ENCODE measurements at regions not wholly inside any gene's neighbourhood (a gene's known extent, or its start where the extent isn't known, plus 50 kb on each side); places are given as distances from the start of the nearest gene placed in this dataset.
A peak's percentile ranks its signal among the peaks of the same experiment; 100 is the strongest.

GRCh38 chr10:65350611-65351010, 1575.2 kb upstream of the LRRTM3 start:
- H3K9ac ChIP-seq (ENCODE audit: extremely low read depth, low read length, poor library complexity, severe bottlenecking), result no peak overlapping the region
- peaks cover 4% of the 10 kb centered on the region for H3K4me1 ChIP-seq (ENCODE audit: control insufficient read depth, insufficient read depth, low read length)
- Mint-ChIP-seq H3K4me1 (peaks cover 26% of the 10 kb centered on the region), H3K9me3 (no peaks in the 10 kb centered on the region), H3K4me3 (no peak overlapping the region), H3K27me3 (ENCODE audit: insufficient read depth) (no peaks in the 10 kb centered on the region), H3K36me3 (ENCODE audit: low read depth) (no peaks in the 10 kb centered on the region), H3K27ac (no peak overlapping the region)
- TF ChIP-seq, protein P1, sequence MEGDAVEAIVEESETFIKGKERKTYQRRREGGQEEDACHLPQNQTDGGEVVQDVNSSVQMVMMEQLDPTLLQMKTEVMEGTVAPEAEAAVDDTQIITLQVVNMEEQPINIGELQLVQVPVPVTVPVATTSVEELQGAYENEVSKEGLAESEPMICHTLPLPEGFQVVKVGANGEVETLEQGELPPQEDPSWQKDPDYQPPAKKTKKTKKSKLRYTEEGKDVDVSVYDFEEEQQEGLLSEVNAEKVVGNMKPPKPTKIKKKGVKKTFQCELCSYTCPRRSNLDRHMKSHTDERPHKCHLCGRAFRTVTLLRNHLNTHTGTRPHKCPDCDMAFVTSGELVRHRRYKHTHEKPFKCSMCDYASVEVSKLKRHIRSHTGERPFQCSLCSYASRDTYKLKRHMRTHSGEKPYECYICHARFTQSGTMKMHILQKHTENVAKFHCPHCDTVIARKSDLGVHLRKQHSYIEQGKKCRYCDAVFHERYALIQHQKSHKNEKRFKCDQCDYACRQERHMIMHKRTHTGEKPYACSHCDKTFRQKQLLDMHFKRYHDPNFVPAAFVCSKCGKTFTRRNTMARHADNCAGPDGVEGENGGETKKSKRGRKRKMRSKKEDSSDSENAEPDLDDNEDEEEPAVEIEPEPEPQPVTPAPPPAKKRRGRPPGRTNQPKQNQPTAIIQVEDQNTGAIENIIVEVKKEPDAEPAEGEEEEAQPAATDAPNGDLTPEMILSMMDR (conservative IDR thresholded peaks at IDR 0.05), result no peak
- no peaks in the 10 kb centered on the region for H3K27me3 ChIP-seq (ENCODE audit: control insufficient read depth, insufficient read depth, low read length, poor library complexity, severe bottlenecking)
- H3K4me3 ChIP-seq (ENCODE audit: low read length), result no peak overlapping the region
- no peak overlapping the region for H3K27ac ChIP-seq (ENCODE audit: low read depth, low read length)
- peaks cover 4% of the 10 kb centered on the region for H3K9me3 ChIP-seq (ENCODE audit: control insufficient read depth, low read length)
- no peak for DNase-seq
- H3K36me3 ChIP-seq (ENCODE audit: control insufficient read depth, insufficient read depth, low read length), result no peaks in the 10 kb centered on the region
- whole genome bisulfite sequencing, 2 experiments (ENCODE audit: insufficient coverage in 1 of 2, insufficient read length in 1 of 2), result 55 to 100% methylated on average over 1 to 3 of the region's 3 CpGs

DNA sequence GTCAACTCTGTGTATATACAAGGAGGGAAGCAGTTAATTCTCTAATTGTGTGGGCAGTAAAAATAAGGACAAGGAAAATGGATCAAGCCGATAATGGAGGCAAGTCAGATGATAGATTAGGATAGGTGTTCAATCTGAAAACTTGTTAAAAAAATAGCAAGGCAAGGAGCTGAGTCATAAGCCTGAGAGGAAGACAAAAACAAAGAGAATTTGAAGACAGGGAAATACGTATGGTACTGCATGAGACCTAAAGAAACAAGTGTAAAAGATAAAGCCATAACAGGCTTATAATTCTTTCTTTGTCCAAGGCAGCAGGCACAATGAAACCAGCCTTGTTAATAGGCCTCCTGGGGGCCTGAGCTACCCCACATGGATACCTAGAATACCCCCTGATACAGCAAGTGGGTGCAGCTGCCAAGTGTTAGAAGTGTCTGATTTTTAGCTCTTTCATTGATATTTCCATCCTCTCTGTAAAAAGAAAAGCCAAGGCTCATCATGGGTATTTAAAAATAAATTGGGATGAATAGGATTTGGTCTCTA, 1570.6 kb upstream of the LRRTM3 start:
- TF ChIP-seq, protein P1 (conservative IDR thresholded peaks at IDR 0.05), result no peak

DNA sequence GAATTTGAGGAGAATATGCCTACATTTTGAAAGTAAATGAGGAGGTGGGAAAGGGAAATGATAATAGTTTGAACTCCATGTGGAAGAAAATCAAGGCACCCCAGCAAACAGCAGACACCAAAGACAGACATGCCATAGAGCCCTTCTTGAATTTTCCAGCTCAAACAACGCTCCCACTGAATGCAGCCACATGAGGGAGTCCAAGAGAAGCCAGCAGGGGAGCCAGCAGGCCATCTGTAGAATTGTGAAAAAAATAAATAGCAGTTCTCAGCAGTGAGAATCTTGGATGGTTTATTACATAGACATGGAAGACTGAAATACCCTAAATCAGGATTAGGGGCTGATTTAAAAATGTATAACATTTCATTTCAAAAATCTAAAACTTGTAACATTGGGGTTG, 1567.3 kb upstream of the LRRTM3 start:
- H3K4me3 Mint-ChIP-seq, result no peak overlapping the region
- WGBS, 2 experiments (ENCODE audit: insufficient coverage in 1 of 2, insufficient read length in 1 of 2), result 76 to 100% methylated on average over 1 of the region's 1 CpG
- DNase-seq, result peak; percentile 69

More for the DNA sequence above, 1570.6 kb upstream of the LRRTM3 start:
- peaks cover 4% of the 10 kb centered on the region for H3K9me3 ChIP-seq (ENCODE audit: control insufficient read depth, low read length)
- H3K4me1 ChIP-seq (ENCODE audit: control insufficient read depth, insufficient read depth, low read length), result peaks cover 5% of the 10 kb centered on the region
- H3K9me3 Mint-ChIP-seq, result no peaks in the 10 kb centered on the region
- H3K4me1 Mint-ChIP-seq, result peaks cover 36% of the 10 kb centered on the region
- no peaks in the 10 kb centered on the region for H3K27me3 Mint-ChIP-seq (ENCODE audit: insufficient read depth)
- no peaks in the 10 kb centered on the region for H3K36me3 Mint-ChIP-seq (ENCODE audit: low read depth)
- no peak overlapping the region for H3K4me3 ChIP-seq (ENCODE audit: low read length)
- peak overlapping the region; percentile 22 for H3K27ac Mint-ChIP-seq
- no peaks in the 10 kb centered on the region for H3K27me3 ChIP-seq (ENCODE audit: control insufficient read depth, insufficient read depth, low read length, poor library complexity, severe bottlenecking)
- no peak for DNase-seq
- no peaks in the 10 kb centered on the region for H3K36me3 ChIP-seq (ENCODE audit: control insufficient read depth, insufficient read depth, low read length)
- no peak overlapping the region for H3K4me3 Mint-ChIP-seq
- no peak overlapping the region for H3K27ac ChIP-seq (ENCODE audit: low read depth, low read length)
- no peak overlapping the region for H3K9ac ChIP-seq (ENCODE audit: extremely low read depth, low read length, poor library complexity, severe bottlenecking)
- WGBS, 2 experiments (ENCODE audit: insufficient coverage in 1 of 2, insufficient read length in 1 of 2), result 75 to 81% methylated on average over 2 of the region's 2 CpGs

More for the DNA sequence above, 1567.3 kb upstream of the LRRTM3 start:
- no peaks in the 10 kb centered on the region for H3K9me3 ChIP-seq (ENCODE audit: control insufficient read depth, low read length)
- H3K36me3 ChIP-seq (ENCODE audit: control insufficient read depth, insufficient read depth, low read length), result no peaks in the 10 kb centered on the region
- TF ChIP-seq, protein P1 (conservative IDR thresholded peaks at IDR 0.05), result peak; percentile 77
- no peak overlapping the region for H3K27ac ChIP-seq (ENCODE audit: low read depth, low read length)
- no peaks in the 10 kb centered on the region for H3K27me3 ChIP-seq (ENCODE audit: control insufficient read depth, insufficient read depth, low read length, poor library complexity, severe bottlenecking)
- H3K4me3 ChIP-seq (ENCODE audit: low read length), result no peak overlapping the region
- H3K9ac ChIP-seq (ENCODE audit: extremely low read depth, low read length, poor library complexity, severe bottlenecking), result no peak overlapping the region
- H3K27me3 Mint-ChIP-seq (ENCODE audit: insufficient read depth), result no peaks in the 10 kb centered on the region
- no peaks in the 10 kb centered on the region for H3K9me3 Mint-ChIP-seq
- no peak overlapping the region for H3K27ac Mint-ChIP-seq
- H3K36me3 Mint-ChIP-seq (ENCODE audit: low read depth), result no peaks in the 10 kb centered on the region
- peaks cover 5% of the 10 kb centered on the region for H3K4me1 ChIP-seq (ENCODE audit: control insufficient read depth, insufficient read depth, low read length)
- peaks cover 27% of the 10 kb centered on the region for H3K4me1 Mint-ChIP-seq
